DMS153 treated with DMSO at 0.1 percent for 48 hours (cell line): ENCODE measurements at regions not wholly inside any gene's neighbourhood (a gene's known extent, or its start where the extent isn't known, plus 50 kb on each side); places are given as distances from the start of the nearest gene placed in this dataset.

Experiments used
- DNase-seq: peaks from one replicate; lab custom pipeline; 2025; ENCODE audit not compliant: unreplicated experiment; lab: John Stamatoyannopoulos, UW

GRCh38 chr13:44019651-44020050 is 139.9 kb downstream of the LACC1 start:
- no peak for DNase-seq

DNA sequence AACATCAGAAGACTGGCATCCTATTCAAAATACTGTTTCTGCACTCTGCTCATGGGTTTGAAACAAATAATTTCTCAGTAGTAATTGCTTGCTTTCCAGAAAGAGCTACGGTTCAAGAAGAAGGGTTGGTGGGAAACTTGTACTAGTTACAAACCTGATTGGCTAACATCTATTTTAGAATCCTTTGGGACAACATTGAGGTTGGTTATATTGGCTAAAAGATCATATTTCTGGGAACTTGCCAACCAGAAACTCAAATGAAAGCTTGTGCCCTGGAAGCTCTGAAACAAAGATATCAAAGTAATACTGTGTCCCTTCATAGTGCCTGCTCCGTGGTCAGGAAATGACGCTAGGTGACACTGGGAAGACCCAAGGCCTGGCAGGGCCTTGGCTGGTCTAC is 141.7 kb downstream of the LACC1 start:
- DNase-seq: no peak

GRCh38 chr13:44022196-44022595 is 142.5 kb downstream of the LACC1 start:
- DNase-seq: no peak

- DNase-seq: no peak
Measured at GRCh38 chr13:44024167-44024845, 144.6 kb downstream of the LACC1 start.

DNA sequence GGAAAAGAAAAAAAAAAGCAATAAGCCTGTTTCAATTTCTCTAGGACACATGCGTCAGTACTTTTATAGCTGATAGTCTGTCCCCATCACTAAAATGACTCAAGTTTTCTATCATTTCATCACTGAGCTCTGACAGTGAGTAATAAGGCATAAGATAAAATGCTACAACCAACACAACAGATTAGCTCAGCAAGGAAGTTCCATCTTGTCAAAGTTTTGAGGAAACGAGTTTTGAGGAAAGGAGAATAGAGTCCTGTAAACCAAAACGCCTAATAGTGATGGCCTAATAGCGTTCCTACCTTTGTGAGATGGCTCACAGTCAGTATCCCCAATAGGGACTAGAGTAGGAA is 145.1 kb downstream of the LACC1 start:
- no peak for DNase-seq

GRCh38 chr13:44026194-44026593 is 146.5 kb downstream of the LACC1 start:
- no peak for DNase-seq

DNA sequence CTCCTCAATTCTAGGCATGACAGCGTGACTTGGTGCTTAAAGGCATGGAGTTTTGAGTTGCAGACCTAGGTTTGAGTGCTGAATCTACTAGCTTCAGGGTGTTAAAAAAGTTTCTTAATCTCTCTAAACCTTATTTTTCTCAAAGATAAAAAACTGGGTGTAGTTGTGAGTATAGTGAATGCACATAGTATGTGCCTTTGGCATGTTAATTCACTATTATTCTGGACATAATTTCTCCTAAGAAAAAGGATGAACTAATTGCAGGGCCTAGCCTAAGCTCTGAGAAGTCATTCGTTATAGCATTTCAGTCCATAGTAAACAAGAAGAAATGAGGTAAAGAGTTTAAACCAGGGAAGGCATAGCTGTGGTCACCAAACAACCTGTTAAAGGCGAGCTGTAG is 149.0 kb downstream of the LACC1 start:
- no peak for DNase-seq

DNA sequence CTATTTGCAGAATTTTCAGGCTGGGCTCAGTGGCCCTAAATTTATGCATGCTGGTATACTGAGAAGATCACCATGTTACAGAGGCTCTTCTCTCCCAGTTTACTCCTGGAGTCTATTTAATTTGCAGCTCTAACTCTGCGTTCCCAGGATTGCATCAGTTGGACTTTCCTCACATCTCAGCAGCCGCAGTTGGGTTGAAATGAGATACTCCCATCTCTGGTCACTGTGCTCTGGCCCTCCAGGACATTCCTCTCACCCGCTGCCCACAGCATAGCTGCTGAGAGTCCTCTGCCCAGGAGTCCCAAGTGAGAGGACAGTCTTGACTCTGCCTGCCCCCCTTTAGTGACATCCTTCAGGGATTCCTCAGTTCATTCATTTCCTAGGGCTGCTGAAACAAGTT is 150.9 kb downstream of the LACC1 start:
- DNase-seq: no peak

DNA sequence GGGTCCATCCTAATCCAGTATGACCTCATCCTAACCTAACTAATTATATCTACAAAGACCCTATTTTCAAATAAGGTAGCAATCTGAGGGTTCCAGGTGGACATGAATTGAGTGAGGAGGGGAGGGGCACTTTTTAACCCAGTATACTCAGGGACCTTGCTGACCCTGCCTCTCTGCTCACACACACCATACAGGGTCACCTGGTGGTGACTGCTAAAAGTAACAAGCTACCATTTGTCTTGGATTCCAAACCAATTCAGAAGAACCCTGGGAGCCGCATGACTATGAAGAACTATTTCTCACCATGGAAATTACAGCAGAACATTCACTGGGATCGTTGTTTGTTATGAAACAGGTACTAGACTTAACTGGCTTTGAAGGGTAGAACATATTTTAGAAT is 151.9 kb downstream of the LACC1 start:
- DNase-seq: no peak

DNA sequence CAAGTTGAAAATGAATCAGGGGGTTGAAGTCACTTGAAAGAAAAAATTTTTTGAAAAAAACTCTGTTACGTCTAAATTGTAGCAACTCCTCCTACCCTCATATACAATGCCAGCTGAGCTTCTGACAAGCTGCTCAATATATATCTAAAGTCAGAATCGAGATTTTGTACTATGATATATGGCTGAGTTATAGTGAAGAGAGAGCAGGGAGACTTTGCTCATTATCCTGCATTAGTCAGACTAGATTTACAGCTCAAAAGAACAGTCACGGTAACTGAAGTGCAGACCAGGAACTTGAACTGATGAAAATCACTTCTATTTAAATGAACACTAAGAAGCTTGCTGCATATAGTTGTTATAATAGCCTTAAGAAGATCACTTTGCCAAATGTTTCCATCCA is 153.1 kb downstream of the LACC1 start:
- no peak for DNase-seq

- DNase-seq: no peak
Measured at GRCh38 chr13:44035400-44035799, 155.7 kb downstream of the LACC1 start.

- DNase-seq: no peak
Measured at GRCh38 chr13:44040070-44040817, 160.5 kb downstream of the LACC1 start.

GRCh38 chr13:44040818-44041100 is 161.1 kb downstream of the LACC1 start:
- DNase-seq: no peak

DNA sequence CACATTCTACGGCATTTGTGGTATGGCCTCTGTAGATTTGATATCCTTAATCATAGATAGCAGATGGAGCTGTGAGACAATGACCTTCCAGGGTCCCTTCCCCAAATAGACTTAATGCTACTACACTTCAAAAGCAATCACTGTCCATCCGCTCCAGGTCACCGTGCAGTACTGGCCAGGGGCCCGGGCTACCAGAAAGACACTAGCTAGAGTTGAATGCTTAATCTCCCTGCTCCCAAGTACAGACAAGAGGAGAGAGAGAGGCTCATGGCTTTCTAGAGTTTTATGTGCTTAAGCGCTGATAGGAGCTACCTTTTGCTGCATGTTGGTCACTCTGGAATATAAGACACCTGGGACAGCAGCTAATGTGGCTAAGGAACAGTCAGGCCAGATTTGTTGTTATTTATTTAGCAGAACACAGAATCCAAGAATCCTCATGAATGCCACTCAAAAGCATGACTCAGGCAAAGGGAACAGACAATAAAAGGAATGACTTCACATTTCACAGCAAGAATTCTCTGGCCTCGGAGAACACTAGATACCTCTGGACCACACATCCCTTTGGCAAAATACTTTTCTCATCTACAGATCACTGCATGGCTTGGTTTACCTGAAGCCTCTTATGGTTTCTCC is 165.0 kb downstream of the LACC1 start:
- DNase-seq: no peak

- DNase-seq: no peak
Measured at GRCh38 chr13:44045180-44045562, 165.5 kb downstream of the LACC1 start.

DNA sequence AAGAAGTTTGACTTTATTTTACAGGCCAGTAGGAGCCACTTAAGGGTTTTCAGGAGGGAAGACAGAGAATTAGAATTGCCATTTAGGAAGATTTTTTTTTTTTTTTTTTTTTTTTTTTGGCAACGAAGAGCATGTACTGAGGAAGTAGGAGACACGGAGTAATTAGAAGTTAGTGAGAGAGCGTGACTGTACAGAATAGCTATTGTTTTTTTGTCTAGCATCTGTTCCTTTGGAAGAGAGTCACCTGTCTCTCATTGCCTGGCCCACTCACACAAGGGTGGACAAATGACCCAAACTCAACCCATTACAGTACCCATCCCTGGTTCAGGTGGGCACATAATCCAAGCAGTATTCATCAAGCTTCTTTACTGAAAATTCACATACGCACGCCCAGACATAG is 166.7 kb downstream of the LACC1 start:
- DNase-seq: no peak

GRCh38 chr13:44048326-44048725 is 168.6 kb downstream of the LACC1 start:
- no peak for DNase-seq

GRCh38 chr13:44049081-44049945 is 169.6 kb downstream of the LACC1 start:
- no peak for DNase-seq

GRCh38 chr13:44050450-44051063 is 170.9 kb downstream of the LACC1 start:
- DNase-seq: peak; percentile 72

GRCh38 chr13:44051405-44051804 is 171.7 kb downstream of the LACC1 start:
- no peak for DNase-seq

- DNase-seq: no peak
Measured at GRCh38 chr13:44051918-44052675, 172.4 kb downstream of the LACC1 start.
